HTR-8/SVneo (cell line): ENCODE measurements at regions not wholly inside any gene's neighbourhood (a gene's known extent, or its start where the extent isn't known, plus 50 kb on each side); places are given as distances from the start of the nearest gene placed in this dataset.

Experiments
- DNase-seq: peaks from one replicate; pipeline ENCODE4 v3.0.0; 2011; ENCODE audit warnings: low spot score, mixed read lengths; ENCODE audit not compliant: insufficient read length
- FAIRE-seq: peaks from 2 replicates; lab custom pipeline; 2011; peaks lifted over from hg19 to GRCh38; lab: Jason Lieb, UNC

GRCh38 chr15:101554115-101554915 is 64.8 kb upstream of the PCSK6 start:
- DNase-seq: no peak
- no peak for FAIRE-seq

GRCh38 chr15:101551696-101552591 is 62.4 kb upstream of the PCSK6 start:
- no peak for FAIRE-seq

DNA sequence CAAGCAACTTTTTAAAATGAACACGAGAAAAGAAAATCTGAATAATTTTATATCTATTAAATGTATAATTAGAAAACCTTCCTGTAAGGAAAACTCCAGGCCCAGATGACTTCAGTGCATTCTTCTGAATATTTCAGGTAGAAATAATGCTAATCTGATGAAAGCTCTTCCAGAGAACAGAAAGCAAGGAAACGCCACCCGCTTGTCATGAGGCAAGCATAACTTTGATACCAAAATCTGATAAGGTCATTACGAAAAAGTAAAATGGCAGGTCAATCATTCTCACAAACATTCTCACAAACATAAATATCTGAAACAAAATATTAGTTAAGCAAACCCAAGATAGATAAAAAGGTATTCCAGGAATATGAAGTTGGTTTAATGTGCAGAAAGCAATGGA is 60.6 kb upstream of the PCSK6 start:
- FAIRE-seq (no peak), DNase-seq (no peak)

More at GRCh38 chr15:101551696-101552591, 62.4 kb upstream of the PCSK6 start:
- no peak for DNase-seq

DNA sequence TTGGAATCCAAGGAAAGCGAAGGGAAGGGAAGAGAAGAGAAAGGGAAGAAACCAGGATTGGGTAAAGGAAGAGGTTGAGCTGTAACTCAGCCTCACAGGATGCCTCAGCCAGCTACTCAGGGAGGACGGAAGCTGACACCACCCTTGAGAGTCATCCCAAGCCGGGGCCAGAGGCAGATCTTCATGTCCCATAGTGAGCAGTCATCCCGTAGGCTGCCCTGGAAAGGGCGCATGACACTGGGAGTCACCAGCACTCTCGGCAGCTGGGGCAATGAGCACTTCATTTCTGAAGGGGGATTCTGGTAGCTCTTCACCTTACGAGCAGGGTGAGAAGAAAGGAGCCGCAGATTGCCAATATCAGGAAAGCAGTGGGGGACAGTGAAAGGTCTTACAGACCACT is 60.1 kb upstream of the PCSK6 start:
- FAIRE-seq (no peak), DNase-seq (no peak)

- DNase-seq (no peak), FAIRE-seq (no peak)
These were observed 58.2 kb upstream of the PCSK6 start for GRCh38 chr15:101547737-101548136.

DNA sequence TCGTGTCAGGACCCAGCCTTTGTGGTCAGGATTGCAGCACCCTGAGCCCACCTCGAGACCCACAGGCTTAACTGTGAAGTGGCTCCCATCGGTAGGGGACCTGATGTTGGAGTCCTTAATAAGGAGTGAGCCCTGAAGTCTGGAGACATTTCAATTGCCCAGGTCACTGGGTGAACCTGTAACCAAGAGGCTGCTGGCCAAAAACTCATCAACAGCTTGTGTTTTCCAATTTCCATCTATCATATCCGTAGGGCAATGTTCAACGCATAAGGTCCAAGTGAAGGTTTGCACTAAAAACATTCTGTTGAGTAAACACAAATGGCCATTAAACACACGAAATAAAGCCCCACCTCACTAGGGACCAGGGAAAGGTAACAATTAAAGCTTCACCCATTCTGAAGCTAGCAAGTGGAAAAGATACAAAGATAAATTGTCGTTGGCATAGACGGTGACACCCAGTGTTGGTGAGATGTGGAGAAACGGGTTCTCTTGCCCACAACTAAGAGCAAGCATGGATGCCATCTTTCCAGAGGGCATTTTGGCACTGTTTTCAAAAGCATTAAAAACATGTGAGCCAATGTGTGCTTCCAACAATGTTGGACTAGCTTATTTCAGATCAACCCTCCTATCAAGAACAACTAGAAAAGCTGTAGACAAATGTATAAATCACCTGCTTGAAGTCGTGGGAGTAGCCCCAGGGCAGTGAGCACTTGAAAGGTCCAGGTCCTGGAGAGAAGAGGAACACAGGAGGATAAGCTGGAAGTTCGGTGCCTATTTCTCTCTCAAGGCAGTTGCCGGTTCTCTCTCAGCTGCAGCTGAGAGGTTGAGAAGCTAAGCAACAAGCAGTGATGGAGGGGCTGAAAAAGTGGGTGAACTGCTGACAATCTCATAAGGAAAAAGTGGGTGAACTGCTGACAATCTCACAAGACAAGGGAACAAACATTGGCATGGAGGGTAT is 56.3 kb upstream of the PCSK6 start:
- no peak for DNase-seq
- FAIRE-seq: no peak

DNA sequence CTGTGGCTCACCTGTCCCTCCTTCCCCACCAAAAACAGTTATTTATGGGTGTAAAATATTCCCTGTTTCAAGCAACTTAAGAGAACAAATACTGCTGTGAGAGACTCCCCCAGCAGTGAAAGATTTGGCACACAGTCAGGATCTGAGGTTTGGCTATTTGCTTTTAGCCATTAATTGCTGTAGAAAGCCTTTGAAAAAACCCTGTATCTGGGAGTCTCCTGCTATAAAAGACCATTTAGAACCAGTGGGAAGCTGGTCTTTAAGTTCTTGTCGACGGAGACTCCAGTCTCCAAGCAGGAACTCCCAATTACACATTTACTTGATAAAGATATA is 55.1 kb upstream of the PCSK6 start:
- FAIRE-seq: no peak
- DNase-seq: no peak

GRCh38 chr15:101543926-101544612 is 54.6 kb upstream of the PCSK6 start:
- no peak for FAIRE-seq
- DNase-seq: no peak

DNA sequence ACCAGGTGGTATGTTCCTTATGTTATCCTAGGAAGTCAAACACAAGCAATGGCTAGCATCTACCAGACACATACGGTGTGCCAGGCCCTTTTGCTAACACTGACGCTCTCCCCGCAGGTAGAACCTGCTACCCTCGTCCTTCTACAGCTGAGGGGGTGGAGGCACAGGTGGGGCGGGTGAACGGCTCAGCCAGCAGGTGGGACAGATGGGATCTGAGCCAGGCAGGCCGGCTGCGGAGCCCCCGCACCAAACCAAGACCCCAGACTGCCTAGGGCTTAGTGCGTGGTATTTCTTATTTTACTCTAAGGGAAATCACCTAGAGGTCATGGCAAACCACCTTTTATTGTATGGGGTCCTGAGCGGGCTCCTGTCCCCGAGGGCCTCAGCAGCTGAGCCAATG is 53.9 kb upstream of the PCSK6 start:
- FAIRE-seq: no peak
- no peak for DNase-seq

- no peak for DNase-seq
- no peak for FAIRE-seq
These were observed 53.5 kb upstream of the PCSK6 start for GRCh38 chr15:101543026-101543390.

DNA sequence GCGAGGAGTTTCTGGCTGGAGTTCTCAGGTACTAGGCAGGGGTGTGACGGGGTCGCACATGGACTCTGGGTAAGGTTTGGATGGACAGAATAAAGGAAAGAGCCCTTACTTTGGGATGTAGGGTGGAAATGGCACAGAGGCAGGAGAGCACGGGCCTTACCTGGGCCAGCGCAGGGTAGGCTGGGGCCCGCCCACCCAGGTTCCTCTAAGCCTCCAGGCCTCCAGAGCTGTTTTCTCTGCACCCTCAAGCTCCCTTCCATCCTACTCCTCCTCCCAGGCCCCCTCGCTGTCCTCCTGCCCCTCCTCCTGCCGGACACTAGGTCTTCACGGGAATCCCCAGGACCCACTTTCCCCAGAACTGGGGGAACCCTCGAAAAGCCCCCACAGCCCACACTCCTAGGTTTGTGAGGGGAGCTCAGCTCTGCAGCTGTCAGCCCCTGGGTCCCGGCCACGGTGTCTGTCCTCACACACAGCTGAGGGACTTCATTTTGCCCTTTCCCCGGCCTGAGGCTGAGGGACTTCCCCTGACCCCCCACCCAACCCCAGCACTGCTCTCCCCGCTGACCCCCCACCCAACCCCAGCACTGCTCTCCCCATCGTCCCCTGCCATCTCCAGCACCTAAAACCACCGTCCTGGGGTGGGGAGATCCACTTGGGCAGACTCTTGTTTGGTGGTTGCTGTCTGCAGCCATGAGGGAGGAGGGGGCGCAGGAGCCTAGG is 53.0 kb upstream of the PCSK6 start:
- DNase-seq (no peak), FAIRE-seq (peak; percentile 33)

DNA sequence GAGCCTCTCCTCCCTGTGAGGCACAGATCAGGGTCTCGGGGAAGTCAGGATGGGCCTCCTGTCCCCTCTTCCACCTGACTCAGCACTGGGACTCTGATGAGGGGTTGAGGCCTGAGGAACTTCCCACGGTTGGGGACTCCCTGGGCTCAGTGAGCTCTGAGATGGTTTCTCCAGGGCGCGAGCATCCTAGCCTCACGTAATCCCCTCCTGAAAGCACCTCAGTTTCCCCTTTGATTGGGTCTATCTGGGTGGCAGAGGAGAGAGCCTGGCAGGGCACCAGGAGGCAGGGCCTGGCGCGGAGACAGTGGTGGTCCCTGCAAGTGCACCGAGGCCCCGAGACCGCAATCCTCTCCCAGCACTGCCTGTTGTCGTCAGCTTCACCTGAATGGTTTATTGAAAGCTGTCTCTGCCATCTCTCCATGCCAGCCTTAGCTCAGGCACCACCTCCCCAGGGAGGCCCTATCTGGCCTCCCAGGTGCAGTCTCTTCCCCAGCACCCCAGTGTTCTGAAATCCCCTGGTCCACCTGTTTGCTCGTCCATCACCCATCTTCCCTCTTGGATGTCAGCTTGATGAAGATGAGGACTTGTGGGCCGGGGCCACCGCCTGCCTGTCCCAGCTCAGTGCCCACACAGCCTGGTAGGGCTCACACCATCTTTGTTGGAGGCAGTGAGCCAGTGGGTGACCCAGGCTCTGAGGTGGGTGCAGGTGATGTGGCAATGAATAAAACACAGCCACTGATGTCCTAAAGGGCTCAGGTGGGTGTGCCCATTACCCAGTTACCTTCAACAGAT is 52.2 kb upstream of the PCSK6 start:
- FAIRE-seq: no peak
- no peak for DNase-seq

GRCh38 chr15:101540480-101541239 is 51.2 kb upstream of the PCSK6 start:
- FAIRE-seq (no peak), DNase-seq (peak; percentile 30)

DNA sequence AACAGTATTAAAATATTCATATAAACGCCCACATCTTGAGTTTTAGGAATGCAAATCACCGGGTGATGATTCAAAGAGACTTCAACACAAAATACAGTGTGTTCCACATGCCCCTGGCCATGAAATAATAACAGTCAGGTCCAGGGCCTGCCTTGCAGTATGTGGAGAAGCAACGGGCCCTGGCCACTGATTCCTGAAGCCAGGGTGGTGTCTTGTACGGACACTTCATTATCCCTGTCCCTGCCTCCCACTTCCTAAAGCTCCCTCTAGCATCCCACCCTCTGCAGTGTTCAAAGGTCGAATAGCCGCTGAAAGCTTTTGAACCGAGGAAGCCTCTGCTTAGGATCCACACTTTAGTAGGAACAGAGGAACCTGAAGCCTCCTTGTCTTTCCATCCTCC is 50.4 kb upstream of the PCSK6 start:
- no peak for FAIRE-seq
- DNase-seq: no peak

GRCh38 chr15:101539492-101539891 is 50.0 kb upstream of the PCSK6 start:
- no peak for DNase-seq
- FAIRE-seq: no peak
